Activated T-helper 17 cell treated with anti-CD3 and anti-CD28 coated beads, Interleukin-2, amount 50 U/mL, for 72 hours (primary cell): ENCODE measurements at regions not wholly inside any gene's neighbourhood (a gene's known extent, or its start where the extent isn't known, plus 50 kb on each side); places are given as distances from the start of the nearest gene placed in this dataset.
"Not testable (repeated sequence)": the region's sequence is repeated elsewhere in the genome, so short reads cannot be mapped to it uniquely, and the experiment has no call there.

Source experiments
- ATAC-seq: fragments of 150-1000 bp; cut with Tn5 transposase; replicated peaks from 2 replicates; pipeline ENCODE4 v1.10.0; 2021; ENCODE audit warnings: mild to moderate bottlenecking, moderate library complexity
- H3K27ac Mint-ChIP-seq: one replicate; pipeline ENCODE4 v1.8.0; 2022; ENCODE audit warnings: mixed read lengths
- H3K27me3 Mint-ChIP-seq: one replicate; pipeline ENCODE4 v1.8.0; 2022; ENCODE audit warnings: mixed read lengths
- H3K36me3 Mint-ChIP-seq: one replicate; pipeline ENCODE4 v1.8.0; 2022; ENCODE audit warnings: low read depth, mild to moderate bottlenecking, mixed read lengths
- H3K4me1 Mint-ChIP-seq: one replicate; pipeline ENCODE4 v1.8.0; 2022; ENCODE audit warnings: mixed read lengths
- H3K4me3 Mint-ChIP-seq: one replicate; pipeline ENCODE4 v1.8.0; 2022; ENCODE audit warnings: mild to moderate bottlenecking, mixed read lengths
- H3K9me3 Mint-ChIP-seq: one replicate; pipeline ENCODE4 v1.8.0; 2022; ENCODE audit warnings: mixed read lengths

DNA sequence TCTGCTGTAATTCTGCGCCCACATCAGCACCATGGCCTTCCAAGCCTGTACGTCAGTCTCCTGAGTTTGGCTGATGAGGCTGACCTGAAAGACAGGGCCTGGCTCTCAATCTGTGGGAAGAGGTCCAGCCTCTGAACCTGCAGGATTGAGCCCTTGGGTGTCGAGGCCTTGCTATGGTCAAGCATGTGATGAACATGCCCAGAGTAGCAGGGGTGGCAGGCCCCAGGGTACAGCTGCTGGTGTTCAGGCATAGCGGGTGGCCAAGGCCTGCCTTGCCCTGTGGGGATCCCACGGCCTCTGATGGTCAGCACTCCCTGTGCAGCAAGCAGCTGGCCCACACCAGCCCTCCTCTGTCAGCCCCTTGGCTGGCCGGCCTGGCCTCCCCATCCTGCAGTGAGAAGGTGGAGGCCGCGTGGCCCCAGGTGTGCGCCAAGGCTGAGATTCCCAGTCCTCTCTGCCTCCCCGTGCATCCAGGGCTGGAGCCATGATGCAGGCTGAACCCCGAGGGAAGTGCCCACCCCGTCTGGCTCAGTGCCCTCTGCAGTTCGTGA is 298.4 kb downstream of the NDUFA10 start:
- ATAC-seq = no peak
- no peaks in the 10 kb centered on the region for H3K36me3 Mint-ChIP-seq
- H3K4me1 Mint-ChIP-seq = no peaks in the 10 kb centered on the region
- no peaks in the 10 kb centered on the region for H3K27me3 Mint-ChIP-seq
- H3K4me3 Mint-ChIP-seq = no peak overlapping the region
- H3K9me3 Mint-ChIP-seq = no peaks in the 10 kb centered on the region
- H3K27ac Mint-ChIP-seq = no peak overlapping the region

- no peaks in the 10 kb centered on the region for H3K4me1 Mint-ChIP-seq
- H3K4me3 Mint-ChIP-seq = no peak overlapping the region
- H3K27me3 Mint-ChIP-seq = no peaks in the 10 kb centered on the region
- H3K27ac Mint-ChIP-seq = no peak overlapping the region
- no peak for ATAC-seq
- H3K9me3 Mint-ChIP-seq = no peaks in the 10 kb centered on the region
- H3K36me3 Mint-ChIP-seq = no peaks in the 10 kb centered on the region
Observed at GRCh38 chr2:239726091-239726591, 299.0 kb downstream of the NDUFA10 start.

GRCh38 chr2:239725551-239725890 is 299.6 kb downstream of the NDUFA10 start:
- H3K27me3 Mint-ChIP-seq = no peaks in the 10 kb centered on the region
- H3K36me3 Mint-ChIP-seq = no peaks in the 10 kb centered on the region
- ATAC-seq = no peak
- H3K4me1 Mint-ChIP-seq = no peaks in the 10 kb centered on the region
- H3K27ac Mint-ChIP-seq = no peak overlapping the region
- H3K9me3 Mint-ChIP-seq = no peaks in the 10 kb centered on the region
- no peak overlapping the region for H3K4me3 Mint-ChIP-seq

DNA sequence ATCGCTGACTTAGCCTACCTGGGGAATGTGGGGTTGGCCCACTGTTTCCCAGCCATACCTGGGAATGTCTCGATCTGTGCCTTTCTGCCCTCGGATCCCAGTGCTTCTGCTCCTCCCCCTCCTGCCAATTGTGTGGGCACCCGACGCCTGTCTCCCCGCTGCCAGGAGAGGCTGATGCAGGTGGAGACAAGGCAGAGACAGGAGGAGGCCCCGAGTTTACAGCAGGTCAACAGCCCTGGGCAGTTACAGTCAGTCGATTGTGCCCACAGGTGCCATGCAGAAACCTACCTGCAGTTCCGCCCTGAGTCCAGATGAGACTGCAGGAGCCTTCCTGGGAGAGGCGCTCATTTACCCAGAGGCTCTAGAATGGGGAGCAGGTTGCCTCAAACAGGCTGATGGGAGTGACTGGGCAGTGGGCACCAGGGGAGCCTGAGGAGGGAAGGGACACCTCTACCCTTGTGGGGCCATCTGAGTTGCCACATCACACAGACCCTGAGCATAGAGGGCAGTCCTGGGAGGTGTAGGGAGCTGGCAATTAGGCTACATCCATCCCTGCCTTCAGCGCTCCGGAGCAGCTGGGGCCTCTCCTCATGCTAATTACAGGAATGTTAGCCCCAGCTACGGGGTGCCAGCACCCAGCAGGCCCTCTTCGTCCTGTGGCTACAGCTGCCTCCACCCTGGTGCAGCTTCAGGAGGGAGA is 300.1 kb downstream of the NDUFA10 start:
- H3K27me3 Mint-ChIP-seq = no peaks in the 10 kb centered on the region
- H3K27ac Mint-ChIP-seq = no peak overlapping the region
- H3K36me3 Mint-ChIP-seq = no peaks in the 10 kb centered on the region
- H3K4me3 Mint-ChIP-seq = no peak overlapping the region
- ATAC-seq = no peak
- H3K4me1 Mint-ChIP-seq = no peaks in the 10 kb centered on the region
- H3K9me3 Mint-ChIP-seq = no peaks in the 10 kb centered on the region

DNA sequence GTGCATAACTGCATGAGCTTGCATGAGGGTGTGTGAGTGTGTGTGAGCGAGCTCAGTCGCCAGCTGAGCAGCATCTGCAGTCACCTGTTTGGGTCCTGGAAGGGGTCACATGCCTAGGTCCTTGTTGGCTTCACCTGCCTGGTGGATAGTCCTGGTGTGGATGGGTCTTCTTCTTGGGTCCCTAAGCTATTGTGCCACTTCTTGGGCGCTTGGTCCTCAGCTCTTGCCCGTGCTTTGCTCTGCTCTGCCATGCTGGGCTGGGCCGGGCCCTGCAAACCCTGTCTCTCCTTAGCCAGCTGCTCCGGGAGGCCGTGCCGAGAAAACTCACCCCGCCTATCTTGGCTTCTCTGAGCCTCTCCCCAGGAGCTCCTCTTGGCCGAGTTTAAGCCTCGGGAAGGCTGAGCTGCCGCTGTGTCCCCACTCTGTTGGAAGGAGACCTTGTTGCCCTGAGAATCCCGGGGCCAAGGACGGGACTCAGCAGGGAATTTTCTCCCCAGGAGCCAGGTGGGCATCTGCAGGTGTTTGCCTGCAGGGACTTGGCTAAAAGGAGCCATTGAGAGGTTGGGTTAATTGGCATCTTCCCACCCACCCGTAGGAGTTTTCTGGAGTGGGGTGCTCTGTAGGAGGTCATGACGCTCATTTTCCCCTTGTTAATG is 300.8 kb downstream of the NDUFA10 start:
- ATAC-seq = no peak
- Mint-ChIP-seq H3K4me1 (no peaks in the 10 kb centered on the region), H3K36me3 (no peaks in the 10 kb centered on the region)

DNA sequence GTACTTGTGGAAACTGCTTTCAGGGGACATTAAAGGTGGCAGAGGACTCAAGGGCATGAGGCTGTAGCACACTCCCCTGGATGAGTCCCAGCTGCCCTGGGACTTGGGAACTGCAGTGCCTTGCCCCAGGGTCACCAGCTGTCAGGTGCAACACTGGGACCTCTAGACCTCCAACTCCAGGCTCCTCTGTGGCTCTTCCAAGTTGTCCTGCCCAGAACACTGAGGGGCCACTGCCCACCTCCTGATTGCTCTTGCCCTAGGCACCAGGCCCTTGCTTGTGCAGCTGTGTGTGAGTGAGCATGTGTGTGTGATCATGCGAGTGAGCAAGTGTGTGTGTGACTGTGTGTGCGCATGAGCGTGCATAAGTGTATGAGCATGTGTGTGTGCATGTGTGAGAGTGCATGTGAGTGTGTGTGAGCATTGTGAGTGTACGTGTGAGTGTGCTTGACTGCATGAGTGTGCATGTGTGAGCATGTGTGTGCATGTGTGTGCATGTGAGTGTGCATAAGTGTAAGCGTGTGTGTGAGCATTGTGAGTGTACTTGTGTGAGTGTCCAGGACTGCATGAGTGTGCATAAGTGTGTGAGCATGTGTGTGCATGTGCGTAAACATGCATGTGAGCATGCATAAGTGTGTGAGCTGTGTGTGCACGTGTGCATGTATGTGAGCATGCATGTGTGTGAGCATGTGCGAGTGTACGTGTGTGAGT is 301.5 kb downstream of the NDUFA10 start:
- Mint-ChIP-seq H3K27me3 (no peaks in the 10 kb centered on the region), H3K27ac (no peak overlapping the region), H3K36me3 (no peaks in the 10 kb centered on the region), H3K4me3 (no peak overlapping the region), H3K9me3 (no peaks in the 10 kb centered on the region), H3K4me1 (no peaks in the 10 kb centered on the region)
- ATAC-seq = no peak

More for the DNA sequence above, 300.8 kb downstream of the NDUFA10 start:
- Mint-ChIP-seq H3K27me3 (no peaks in the 10 kb centered on the region), H3K27ac (no peak overlapping the region), H3K4me3 (no peak overlapping the region), H3K9me3 (no peaks in the 10 kb centered on the region)

GRCh38 chr2:239722760-239723470 is 302.2 kb downstream of the NDUFA10 start:
- Mint-ChIP-seq H3K36me3 (no peaks in the 10 kb centered on the region), H3K4me1 (no peaks in the 10 kb centered on the region), H3K9me3 (no peaks in the 10 kb centered on the region), H3K27ac (no peak overlapping the region), H3K27me3 (no peaks in the 10 kb centered on the region), H3K4me3 (no peak overlapping the region)
- no peak for ATAC-seq

- no peak for ATAC-seq
- H3K27ac Mint-ChIP-seq = no peak overlapping the region
Observed at GRCh38 chr2:239721991-239722759, 303.0 kb downstream of the NDUFA10 start.

DNA sequence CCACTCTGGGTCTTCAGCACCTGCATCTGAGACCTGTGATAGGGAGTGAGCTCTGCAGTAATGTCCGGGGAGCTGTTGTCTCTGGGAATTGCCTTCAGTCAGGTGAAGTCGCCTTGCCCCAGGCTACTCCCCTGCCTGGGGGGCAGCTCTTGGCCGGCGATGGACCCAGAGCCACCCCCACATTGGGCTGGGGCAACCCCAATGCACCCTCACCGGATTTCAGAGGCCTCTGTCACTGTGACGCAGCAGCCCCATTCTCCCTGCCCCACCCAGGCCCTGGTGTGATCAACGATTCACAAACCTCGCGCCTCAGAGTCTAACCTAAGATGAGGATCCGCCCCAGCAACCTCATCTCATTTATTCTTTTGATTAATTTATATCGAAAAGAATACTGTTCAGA is 303.6 kb downstream of the NDUFA10 start:
- no peaks in the 10 kb centered on the region for H3K9me3 Mint-ChIP-seq
- no peak for ATAC-seq
- no peaks in the 10 kb centered on the region for H3K4me1 Mint-ChIP-seq

More at GRCh38 chr2:239721991-239722759, 303.0 kb downstream of the NDUFA10 start:
- H3K27me3 Mint-ChIP-seq = no peaks in the 10 kb centered on the region
- H3K4me1 Mint-ChIP-seq = no peaks in the 10 kb centered on the region
- no peak overlapping the region for H3K4me3 Mint-ChIP-seq
- no peaks in the 10 kb centered on the region for H3K9me3 Mint-ChIP-seq
- no peaks in the 10 kb centered on the region for H3K36me3 Mint-ChIP-seq

GRCh38 chr2:239720361-239721360 is 304.5 kb downstream of the NDUFA10 start:
- Mint-ChIP-seq H3K4me1 (no peaks in the 10 kb centered on the region), H3K9me3 (no peaks in the 10 kb centered on the region), H3K27me3 (no peaks in the 10 kb centered on the region), H3K27ac (no peak overlapping the region), H3K4me3 (no peak overlapping the region), H3K36me3 (no peaks in the 10 kb centered on the region)
- ATAC-seq = no peak

More for the DNA sequence above, 303.6 kb downstream of the NDUFA10 start:
- Mint-ChIP-seq H3K36me3 (no peaks in the 10 kb centered on the region), H3K27me3 (no peaks in the 10 kb centered on the region), H3K27ac (no peak overlapping the region), H3K4me3 (no peak overlapping the region)

DNA sequence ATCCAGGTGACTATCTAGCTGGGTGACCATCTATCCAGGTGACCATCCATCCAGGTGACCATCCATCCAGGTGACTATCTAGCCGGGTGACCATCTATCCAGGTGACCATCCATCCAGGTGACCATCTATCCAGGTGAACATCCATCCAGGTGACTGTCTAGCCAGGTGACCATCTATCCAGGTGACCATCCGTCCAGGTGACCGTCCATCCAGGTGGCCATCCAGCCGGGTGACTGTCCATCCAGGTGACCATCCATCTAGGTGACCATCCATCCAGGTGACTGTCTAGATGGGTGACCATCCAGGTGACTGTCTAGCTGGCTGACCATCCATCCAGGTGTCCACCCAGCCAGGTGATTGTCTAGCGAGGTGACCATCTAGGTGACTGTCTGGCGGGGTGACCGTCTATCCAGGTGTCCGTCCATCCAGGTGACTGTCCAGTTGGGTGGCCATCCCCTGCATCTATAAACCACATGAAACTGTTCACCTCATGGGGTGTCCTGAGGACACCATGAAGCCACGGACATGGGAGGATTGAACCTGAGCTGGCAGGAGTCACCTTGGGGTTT is 305.3 kb downstream of the NDUFA10 start:
- no peak for ATAC-seq
- H3K36me3 Mint-ChIP-seq = no peaks in the 10 kb centered on the region
- H3K4me1 Mint-ChIP-seq = no peaks in the 10 kb centered on the region
- H3K4me3 Mint-ChIP-seq = no peak overlapping the region
- no peaks in the 10 kb centered on the region for H3K27me3 Mint-ChIP-seq
- H3K27ac Mint-ChIP-seq = no peak overlapping the region
- H3K9me3 Mint-ChIP-seq = no peaks in the 10 kb centered on the region

DNA sequence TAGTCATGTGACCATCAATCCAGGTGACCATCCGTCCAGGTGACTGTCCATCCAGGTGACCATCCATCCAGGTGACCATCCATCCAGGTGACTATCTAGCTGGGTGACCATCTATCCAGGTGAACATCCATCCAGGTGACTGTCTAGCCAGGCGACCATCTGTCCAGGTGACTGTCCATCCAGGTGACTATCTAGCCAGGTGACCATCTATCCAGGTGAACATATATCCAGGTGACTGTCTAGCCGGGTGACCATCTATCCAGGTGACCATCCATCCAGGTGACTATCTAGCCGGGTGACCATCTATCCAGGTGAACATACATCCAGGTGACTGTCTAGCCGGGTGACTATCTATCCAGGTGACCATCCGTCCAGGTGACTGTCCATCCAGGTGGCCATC is 306.2 kb downstream of the NDUFA10 start:
- not testable (repeated sequence) for H3K4me3 Mint-ChIP-seq, H3K9me3 Mint-ChIP-seq, H3K4me1 Mint-ChIP-seq, H3K27me3 Mint-ChIP-seq, H3K36me3 Mint-ChIP-seq, H3K27ac Mint-ChIP-seq, ATAC-seq
